GM12872 (cell line): ENCODE measurements at regions not wholly inside any gene's neighbourhood (a gene's known extent, or its start where the extent isn't known, plus 50 kb on each side); places are given as distances from the start of the nearest gene placed in this dataset.
A peak's percentile ranks its signal among the peaks of the same experiment; 100 is the strongest.

ENCODE experiments used
- CTCF ChIP-seq: IDR thresholded peaks from 3 replicates; pipeline ENCODE4 v1.5.1; 2011; ENCODE audit warnings: low read depth, mild to moderate bottlenecking, low read length, moderate library complexity; ENCODE audit not compliant: insufficient read depth

GRCh38 chr18:49655266-49656072, 93.6 kb downstream of the LIPG start:
- TF ChIP-seq CTCF = no peak

GRCh38 chr18:49654347-49654746, 92.5 kb downstream of the LIPG start:
- TF ChIP-seq CTCF = no peak

- no peak for TF ChIP-seq CTCF
These were observed 91.2 kb downstream of the LIPG start for GRCh38 chr18:49652881-49653724.

GRCh38 chr18:49651033-49651432, 89.2 kb downstream of the LIPG start:
- TF ChIP-seq CTCF = no peak

- no peak for TF ChIP-seq CTCF
These were observed 88.6 kb downstream of the LIPG start for GRCh38 chr18:49650426-49650891.

- TF ChIP-seq CTCF = peak; percentile 43
These were observed 87.0 kb downstream of the LIPG start for GRCh38 chr18:49648811-49649210.
